Right renal cortex interstitium (tissue), 3 donors: ENCODE measurements at regions not wholly inside any gene's neighbourhood (a gene's known extent, or its start where the extent isn't known, plus 50 kb on each side); places are given as distances from the start of the nearest gene placed in this dataset.

Experiments used
- DNase-seq, 3 donors: peaks; one replicate each; pipeline ENCODE4 v3.0.0-alpha.2; 2013; ENCODE audit warnings: low read depth in 3 of 3, low spot score in 2 of 3

GRCh38 chr2:151037434-151037833 lies 224.2 kb downstream of the RBM43 start:
- no peak for DNase-seq

GRCh38 chr2:151033271-151034248 lies 228.1 kb downstream of the RBM43 start:
- DNase-seq: no peak

- no peak for DNase-seq
Observed at GRCh38 chr2:151032741-151033191, 228.9 kb downstream of the RBM43 start.

GRCh38 chr2:151030663-151031230 lies 230.9 kb downstream of the RBM43 start:
- no peak for DNase-seq

- no peak for DNase-seq
Observed at GRCh38 chr2:151029406-151030157, 232.1 kb downstream of the RBM43 start.

GRCh38 chr2:151028691-151029176 lies 232.9 kb downstream of the RBM43 start:
- DNase-seq: no peak

GRCh38 chr2:151027151-151027550 lies 234.5 kb downstream of the RBM43 start:
- no peak for DNase-seq

GRCh38 chr2:151025816-151026215 lies 235.8 kb downstream of the RBM43 start:
- no peak for DNase-seq

- no peak for DNase-seq
Observed at GRCh38 chr2:151024696-151025251, 236.9 kb downstream of the RBM43 start.

GRCh38 chr2:151021747-151022452 lies 239.8 kb downstream of the RBM43 start:
- no peak for DNase-seq

- no peak for DNase-seq
Observed at GRCh38 chr2:151020411-151020810, 241.3 kb downstream of the RBM43 start.

- no peak for DNase-seq
Observed at GRCh38 chr2:151009437-151010175, 252.1 kb downstream of the RBM43 start.

GRCh38 chr2:151007365-151007764 lies 254.3 kb downstream of the RBM43 start:
- no peak for DNase-seq

- DNase-seq: no peak
Observed at GRCh38 chr2:151002959-151003600, 258.6 kb downstream of the RBM43 start.

- no peak for DNase-seq
Observed at GRCh38 chr2:150997702-150998440, 263.8 kb downstream of the RBM43 start.

GRCh38 chr2:150997066-150997465 lies 264.6 kb downstream of the RBM43 start:
- no peak for DNase-seq

GRCh38 chr2:150994076-150994475 lies 267.6 kb downstream of the RBM43 start:
- no peak for DNase-seq

GRCh38 chr2:150989969-150990368 lies 271.7 kb downstream of the RBM43 start:
- DNase-seq: no peak
